ENCODE measurements at regions not wholly inside any gene's neighbourhood (a gene's known extent, or its start where the extent isn't known, plus 50 kb on each side); places are given as distances from the start of the nearest gene placed in this dataset.
A peak's percentile ranks its signal among the peaks of the same experiment; 100 is the strongest.

- ChIA-PET POLR2A (no interaction called here), CTCF (ENCODE audit: low intra/inter-chr PET ratio, low total read pairs) (no interaction called here)
- in situ Hi-C loops (cut with HindIII; ENCODE audit: extremely low pct_ligation_motif_present, low pct_unique_long_range_greater_than_20kb), result no loop called here
- H3K79me2 ChIP-seq (ENCODE audit: insufficient read depth, low read length), result peaks cover 69% of the 10 kb centered on the region
- no peaks in the 10 kb centered on the region; a peak in 1 of 5 replicates for H3K27me3 ChIP-seq (ENCODE audit: control insufficient read depth in 1 of 2, insufficient read depth in 2 of 2, low read length in 2 of 2)
- intact Hi-C loops (cut with micrococcal nuclease; ENCODE audit: unreplicated experiment), result no loop called here
- DNase-seq (ENCODE audit: low spot score), result no peak
- H3K4me1 ChIP-seq (ENCODE audit: insufficient read depth, low read length), result peaks cover 28% of the 10 kb centered on the region
- H2AFZ ChIP-seq (ENCODE audit: low read length), result no peak overlapping the region
- no peaks in the 10 kb centered on the region for H3K9me3 ChIP-seq (ENCODE audit: low read length)
- peaks cover 10% of the 10 kb centered on the region; the same call in 1 of the 2 replicates for H4K20me1 ChIP-seq (ENCODE audit: insufficient read depth, low read length)
- BruUV-seq (replicated peaks), result no TSS peak
- 96% methylated on average over 4 of the region's 4 CpGs for WGBS (ENCODE audit: low lambda C conversion rate)
- H3K36me3 ChIP-seq (replicated peaks in 1 of 2; ENCODE audit: control insufficient read depth in 1 of 2, insufficient read depth in 2 of 2, low read length in 2 of 2), result no peaks in the 10 kb centered on the region; a peak in 1 of 5 replicates
- no peak overlapping the region for H3K9ac ChIP-seq (ENCODE audit: insufficient read depth, low read depth, low read length)
- TF ChIP-seq EEA1 (CRISPR knock-in tag; IDR thresholded peaks at IDR 0.05; ENCODE audit: borderline replicate concordance), result no peak
- TF ChIP-seq CSRNP1 (CRISPR knock-in tag; IDR thresholded peaks at IDR 0.05), result no peak
- no peak for TF ChIP-seq MBNL3 (CRISPR knock-in tag; conservative IDR thresholded peaks at IDR 0.05)
- no peak for TF ChIP-seq SRSF1 (optimal IDR thresholded peaks at IDR 0.05; ENCODE audit: low read depth, low read length)
- TF ChIP-seq MAFF (IDR thresholded peaks at IDR 0.05; ENCODE audit: low read depth, low read length), result peak; percentile 35; the same call in 1 of the 2 replicates
- peak in 1 of 2 experiments; percentile 37; a peak in 1 of 4 replicates for TF ChIP-seq MAFK (conservative IDR thresholded peaks at IDR 0.05 in 1 of 2, IDR thresholded peaks at IDR 0.05 in 1 of 2; ENCODE audit: low read length in 2 of 2)
- TF ChIP-seq DMAP1 (CRISPR knock-in tag; IDR thresholded peaks at IDR 0.05), result no peak
- no peak for TF ChIP-seq ZNF569 (CRISPR knock-in tag; IDR thresholded peaks at IDR 0.05; ENCODE audit: borderline replicate concordance)
- no peak for TF ChIP-seq ATM (IDR thresholded peaks at IDR 0.05; ENCODE audit: borderline replicate concordance)
- TF ChIP-seq ZNF709 (CRISPR knock-in tag; IDR thresholded peaks at IDR 0.05), result no peak
- no peak for TF ChIP-seq MXI1 (IDR thresholded peaks at IDR 0.05; ENCODE audit: borderline replicate concordance, low read depth, low read length)
- no peak for TF ChIP-seq SMARCC2 (IDR thresholded peaks at IDR 0.05)
- TF ChIP-seq ZC3H4 (CRISPR knock-in tag; IDR thresholded peaks at IDR 0.05; ENCODE audit: borderline replicate concordance), result no peak
- H3K4me2 ChIP-seq (ENCODE audit: low read depth, low read length), result no peak overlapping the region; the same call in 1 of the 2 replicates
- no peak overlapping the region for H3K4me3 ChIP-seq (replicated peaks in 1 of 3; ENCODE audit: insufficient read depth in 1 of 3, low read depth in 2 of 3, low read length in 3 of 3)
- no peak for ATAC-seq
- no peak for FAIRE-seq
- no peak overlapping the region for H3K27ac ChIP-seq (ENCODE audit: extremely low read length, insufficient read depth, low read length)
Observed at GRCh38 chr17:30605523-30605922, 128.3 kb downstream of the GOSR1 start.
